DOHH2 (cell line): ENCODE measurements at regions not wholly inside any gene's neighbourhood (a gene's known extent, or its start where the extent isn't known, plus 50 kb on each side); places are given as distances from the start of the nearest gene placed in this dataset.

Source experiments
- EZH2phosphoT487 ChIP-seq: fragments of 200-600 bp; sonication (generic); IDR thresholded peaks from 2 replicates; pipeline ENCODE4 v1.6.1; 2017; ENCODE audit warnings: borderline replicate concordance, mild to moderate bottlenecking, antibody characterized with exemption, low read length, moderate library complexity, mixed read lengths
- TF ChIP-seq, protein P1 (sequence below): fragments of 200-600 bp; sonication (generic); IDR thresholded peaks from one replicate; pipeline ENCODE4 v1.5.1; 2014; ENCODE audit warnings: antibody characterized with exemption, mild to moderate bottlenecking, low read depth, low read length; ENCODE audit not compliant: poor library complexity, severe bottlenecking

DNA sequence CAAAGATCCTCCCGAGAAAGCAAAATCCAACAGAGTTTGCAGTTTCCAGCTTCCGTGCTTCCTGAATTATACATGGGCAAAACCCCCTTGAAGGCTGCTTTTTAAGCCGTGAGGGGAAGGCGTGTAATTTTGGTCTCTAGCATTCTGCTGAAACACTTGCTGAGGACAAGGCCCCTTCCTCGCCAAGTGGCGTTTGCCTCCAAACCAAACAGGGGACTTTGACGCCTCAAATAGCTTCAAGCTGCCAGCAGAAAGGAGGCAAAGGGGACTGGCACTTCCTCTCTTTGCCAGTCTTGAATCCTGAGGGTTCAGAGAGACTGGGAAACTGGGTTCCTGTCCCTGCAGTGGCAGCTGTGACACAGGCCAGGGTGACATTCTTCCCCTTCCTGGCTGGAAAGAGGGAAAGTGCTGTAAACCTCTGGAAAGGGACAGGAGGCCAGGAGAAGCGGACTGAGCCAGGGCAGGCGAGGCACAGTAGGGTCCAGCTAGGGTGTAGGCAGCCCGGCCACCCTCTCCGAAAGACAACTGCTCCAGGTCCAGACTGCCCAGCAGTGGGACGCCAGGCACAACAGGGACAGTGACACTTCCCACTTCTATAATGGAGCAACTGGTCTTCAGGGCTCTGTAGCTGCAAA is 96.2 kb upstream of the MED13L start:
- TF ChIP-seq, protein P1, sequence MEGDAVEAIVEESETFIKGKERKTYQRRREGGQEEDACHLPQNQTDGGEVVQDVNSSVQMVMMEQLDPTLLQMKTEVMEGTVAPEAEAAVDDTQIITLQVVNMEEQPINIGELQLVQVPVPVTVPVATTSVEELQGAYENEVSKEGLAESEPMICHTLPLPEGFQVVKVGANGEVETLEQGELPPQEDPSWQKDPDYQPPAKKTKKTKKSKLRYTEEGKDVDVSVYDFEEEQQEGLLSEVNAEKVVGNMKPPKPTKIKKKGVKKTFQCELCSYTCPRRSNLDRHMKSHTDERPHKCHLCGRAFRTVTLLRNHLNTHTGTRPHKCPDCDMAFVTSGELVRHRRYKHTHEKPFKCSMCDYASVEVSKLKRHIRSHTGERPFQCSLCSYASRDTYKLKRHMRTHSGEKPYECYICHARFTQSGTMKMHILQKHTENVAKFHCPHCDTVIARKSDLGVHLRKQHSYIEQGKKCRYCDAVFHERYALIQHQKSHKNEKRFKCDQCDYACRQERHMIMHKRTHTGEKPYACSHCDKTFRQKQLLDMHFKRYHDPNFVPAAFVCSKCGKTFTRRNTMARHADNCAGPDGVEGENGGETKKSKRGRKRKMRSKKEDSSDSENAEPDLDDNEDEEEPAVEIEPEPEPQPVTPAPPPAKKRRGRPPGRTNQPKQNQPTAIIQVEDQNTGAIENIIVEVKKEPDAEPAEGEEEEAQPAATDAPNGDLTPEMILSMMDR = no peak
- TF ChIP-seq EZH2phosphoT487 = no peak
